Stimulated activated CD8-positive, alpha-beta memory T cell treated with anti-CD3 and anti-CD28 coated beads, Interleukin-4, amount 100 ng/mL, for 1 hour (primary cell): ENCODE measurements at regions not wholly inside any gene's neighbourhood (a gene's known extent, or its start where the extent isn't known, plus 50 kb on each side); places are given as distances from the start of the nearest gene placed in this dataset.
"Not testable (repeated sequence)": the region's sequence is repeated elsewhere in the genome, so short reads cannot be mapped to it uniquely, and the experiment has no call there.

ENCODE experiments used
- DNase-seq, 2 donors: peaks; one replicate each; pipeline ENCODE4 v3.0.0-alpha.2; 2020; ENCODE audit warnings: low read depth in 2 of 2, low spot score in 1 of 2

DNA sequence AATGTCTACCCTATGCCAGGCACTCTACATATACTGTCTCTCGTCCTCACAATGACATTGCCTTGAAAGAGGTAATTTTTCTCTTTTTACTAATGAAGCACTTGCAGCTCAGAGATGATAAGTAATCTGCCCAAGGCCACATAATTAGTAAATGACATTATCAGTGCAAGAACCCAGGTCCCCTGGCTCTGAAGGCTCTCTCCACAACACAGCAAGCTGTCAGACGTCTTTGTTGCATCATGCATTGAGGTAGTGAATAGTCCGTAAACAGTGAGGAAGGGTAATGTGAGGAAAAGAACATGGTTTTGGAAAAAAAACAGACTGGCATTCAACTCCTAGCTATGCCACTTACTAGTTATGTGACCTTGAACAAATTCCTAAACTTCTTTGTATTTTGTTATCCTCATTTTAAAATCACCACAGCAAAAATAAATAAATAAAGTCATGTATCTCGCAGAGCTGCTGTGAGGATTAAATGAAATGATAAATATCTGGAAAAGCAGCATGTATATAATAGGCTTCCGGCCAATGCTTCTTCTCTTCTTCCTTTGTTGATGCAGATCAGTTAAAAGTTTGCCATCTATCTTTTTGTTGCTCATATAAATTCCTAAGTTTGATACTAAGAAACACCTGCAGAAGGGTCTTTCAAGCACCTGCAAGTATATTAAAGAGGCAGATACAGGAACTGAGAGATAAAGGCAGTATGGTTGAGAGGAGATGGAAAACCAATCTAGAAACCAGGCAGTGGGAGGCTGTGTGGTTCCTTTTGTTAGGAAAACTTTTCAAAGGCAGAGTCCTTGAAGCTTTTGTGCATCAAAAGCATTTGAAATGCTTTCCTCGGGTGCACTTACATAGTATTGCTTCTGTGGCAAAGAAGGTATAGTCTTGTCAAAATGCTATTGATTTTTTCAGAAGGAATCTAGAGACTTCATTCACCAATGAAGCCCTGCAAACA lies 82.8 kb downstream of the BTG1 start:
- no peak for DNase-seq

DNA sequence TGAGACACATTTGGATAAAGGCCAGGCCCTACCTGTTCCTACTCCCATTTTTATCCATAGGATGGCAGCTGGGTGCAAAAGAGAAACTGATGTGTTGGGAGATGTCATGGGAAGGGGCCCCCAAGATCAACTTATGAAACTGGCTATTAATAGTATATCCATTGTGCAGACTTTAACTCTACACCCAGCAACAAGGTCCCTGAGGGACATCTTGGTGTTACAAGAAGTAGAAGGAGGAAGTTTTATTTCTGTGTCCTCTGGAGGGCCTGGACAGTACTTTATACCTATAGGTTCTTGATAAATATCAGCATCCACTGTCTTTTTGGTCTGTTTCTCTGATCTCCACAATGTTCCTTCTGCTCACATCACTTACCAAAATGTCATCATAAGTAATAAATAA lies 84.6 kb downstream of the BTG1 start:
- no peak for DNase-seq

DNA sequence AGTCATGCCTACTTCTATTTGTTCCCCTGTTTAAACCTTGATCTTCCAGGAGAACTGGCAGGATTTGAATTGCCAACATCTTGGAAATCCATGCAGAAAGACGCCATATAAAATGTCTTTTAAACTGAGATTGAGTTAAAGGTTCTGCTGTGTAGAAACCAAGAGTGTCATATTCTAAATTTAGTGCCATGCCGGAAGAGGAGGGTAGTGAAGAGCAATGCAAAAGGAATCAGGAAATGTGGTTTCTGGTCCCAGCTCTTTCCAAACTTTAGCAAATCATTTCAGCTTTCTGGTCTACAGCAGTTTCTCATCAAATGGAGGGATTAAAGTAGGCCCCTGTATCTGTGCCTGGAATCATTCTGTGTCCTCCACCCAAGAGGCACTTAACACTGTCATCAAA lies 85.7 kb downstream of the BTG1 start:
- no peak for DNase-seq

DNA sequence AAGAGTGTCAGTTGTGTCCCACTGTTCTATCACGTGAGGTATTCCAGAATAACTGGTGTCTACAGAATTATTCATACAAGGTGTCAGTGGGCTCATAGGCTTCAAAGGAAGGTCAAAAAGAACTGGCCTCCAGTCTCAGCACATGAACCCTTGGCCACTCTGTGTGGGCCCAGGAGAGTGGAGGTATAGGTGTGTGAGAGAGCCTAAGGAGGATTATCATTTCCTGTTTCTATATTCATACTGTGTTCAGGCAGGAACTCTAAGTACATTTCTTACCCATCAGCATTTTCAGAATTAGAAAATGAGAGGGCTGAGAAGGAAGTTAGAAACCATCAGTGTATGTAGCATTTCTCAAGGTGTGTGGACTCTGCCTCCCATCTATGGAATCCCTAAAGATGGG lies 87.0 kb downstream of the BTG1 start:
- DNase-seq = no peak

DNA sequence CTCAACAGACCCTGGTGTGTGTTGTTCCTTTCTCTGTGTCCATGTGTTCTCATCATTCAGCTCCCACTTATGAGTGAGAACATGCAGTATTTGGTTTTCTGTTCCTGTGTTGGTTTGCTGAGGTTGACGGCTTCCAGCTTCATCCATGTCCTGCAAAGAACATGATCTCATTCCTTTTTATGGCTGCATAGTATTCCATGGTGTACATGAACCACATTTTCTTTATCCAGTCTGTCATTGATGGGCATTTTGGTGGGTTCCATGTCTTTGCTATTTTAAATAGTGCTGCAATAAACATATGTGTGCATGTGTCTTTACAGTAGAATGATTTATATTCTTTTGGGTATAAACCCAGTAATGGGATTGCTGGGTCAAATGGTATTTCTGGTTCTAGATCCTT lies 88.9 kb downstream of the BTG1 start:
- not testable (repeated sequence) for DNase-seq

DNA sequence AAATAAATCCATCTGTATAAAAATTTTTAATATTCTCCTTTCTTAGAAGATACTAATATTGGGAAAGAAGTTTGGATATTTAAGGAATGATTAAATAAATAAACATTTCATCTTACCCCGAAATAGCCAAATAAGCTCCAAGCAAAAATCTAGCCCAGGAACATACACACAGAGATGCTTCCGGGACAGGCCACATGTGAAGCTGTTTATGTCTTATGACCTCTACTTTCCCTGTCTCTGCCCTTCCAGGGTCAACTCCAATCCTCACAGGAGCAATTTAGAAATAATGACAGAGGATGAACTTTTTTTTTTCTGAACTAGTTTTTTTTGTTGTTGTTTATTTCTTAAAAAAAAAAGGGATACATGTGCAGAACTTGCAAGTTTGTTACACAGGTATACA lies 89.4 kb downstream of the BTG1 start:
- no peak for DNase-seq

DNA sequence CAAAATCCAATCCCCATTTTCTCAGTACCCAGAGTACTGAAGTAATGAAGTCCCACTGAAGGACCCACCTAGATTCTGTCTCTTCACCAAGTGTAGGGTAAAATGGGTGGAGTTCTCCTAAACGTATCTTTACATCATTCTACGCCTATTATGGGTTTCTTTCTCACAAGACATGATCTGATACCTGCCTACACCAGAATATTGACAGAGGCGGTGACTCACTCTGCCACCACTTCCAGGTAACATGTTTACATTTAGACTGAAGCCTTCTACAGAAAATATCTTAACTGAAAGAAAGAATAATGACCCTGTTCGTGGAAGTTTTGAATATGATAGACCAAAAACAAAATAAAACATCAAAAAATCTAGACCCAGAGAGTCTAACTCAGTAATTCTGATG lies 89.8 kb downstream of the BTG1 start:
- DNase-seq = peak in 1 of 2 donors; percentile 29

DNA sequence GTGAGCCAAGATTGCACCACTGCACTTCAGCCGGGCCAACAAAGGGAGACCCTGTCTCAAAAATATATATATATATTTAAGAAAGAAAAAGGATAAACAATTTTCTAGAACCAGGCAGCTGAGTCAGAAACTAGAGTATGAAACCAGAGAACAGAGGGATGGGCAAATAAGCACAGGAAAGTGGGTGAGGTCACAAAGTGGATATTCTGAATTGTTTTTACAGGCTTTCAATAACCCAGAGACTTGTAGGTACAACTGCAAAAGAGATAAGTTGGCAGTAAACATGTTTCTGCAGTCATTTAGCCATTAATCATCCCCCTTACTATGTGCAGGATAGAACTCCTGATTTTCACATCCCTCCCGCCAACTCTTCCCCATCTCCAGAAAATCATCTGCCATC lies 94.2 kb downstream of the BTG1 start:
- no peak for DNase-seq

DNA sequence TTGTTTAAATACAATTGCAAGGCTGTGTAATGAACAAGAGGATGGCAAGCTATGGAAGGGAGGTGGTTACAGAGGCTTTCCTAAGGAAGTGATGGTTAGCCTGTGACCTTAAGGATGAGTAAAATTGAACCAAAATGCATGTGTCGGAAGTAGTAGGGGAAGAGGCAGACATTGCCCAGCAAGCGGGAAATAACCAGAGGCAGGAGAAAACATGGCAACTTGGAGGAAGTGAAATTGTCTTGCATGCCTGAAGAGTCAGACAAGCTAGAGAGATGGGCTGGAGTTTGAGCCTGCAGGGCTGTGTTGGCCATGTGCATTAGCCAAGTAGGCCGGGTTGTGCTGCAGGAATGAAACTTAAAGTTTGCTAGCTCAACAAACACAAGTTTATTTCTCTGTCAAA lies 96.2 kb downstream of the BTG1 start:
- no peak for DNase-seq

DNA sequence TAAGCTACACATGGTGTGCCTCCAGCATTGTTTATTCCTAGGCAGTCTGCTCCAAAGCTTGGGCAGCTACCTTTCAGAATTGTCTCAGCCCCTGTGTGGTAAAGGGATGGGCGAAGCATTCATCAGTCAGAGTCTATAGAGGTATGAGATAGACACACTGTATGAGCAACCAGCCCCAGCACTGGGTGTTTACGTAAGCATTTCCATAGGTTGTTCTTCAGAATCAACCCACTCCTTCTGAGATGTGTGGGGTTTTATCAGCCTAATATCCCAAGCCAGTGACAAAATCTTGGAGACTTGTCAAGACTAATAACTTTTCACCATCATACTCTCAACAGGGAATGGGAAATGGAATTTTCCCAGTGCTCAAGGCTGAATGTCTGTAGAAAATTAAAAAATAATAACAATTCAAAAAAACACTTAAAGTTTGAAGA lies 98.2 kb downstream of the BTG1 start:
- DNase-seq = no peak

DNA sequence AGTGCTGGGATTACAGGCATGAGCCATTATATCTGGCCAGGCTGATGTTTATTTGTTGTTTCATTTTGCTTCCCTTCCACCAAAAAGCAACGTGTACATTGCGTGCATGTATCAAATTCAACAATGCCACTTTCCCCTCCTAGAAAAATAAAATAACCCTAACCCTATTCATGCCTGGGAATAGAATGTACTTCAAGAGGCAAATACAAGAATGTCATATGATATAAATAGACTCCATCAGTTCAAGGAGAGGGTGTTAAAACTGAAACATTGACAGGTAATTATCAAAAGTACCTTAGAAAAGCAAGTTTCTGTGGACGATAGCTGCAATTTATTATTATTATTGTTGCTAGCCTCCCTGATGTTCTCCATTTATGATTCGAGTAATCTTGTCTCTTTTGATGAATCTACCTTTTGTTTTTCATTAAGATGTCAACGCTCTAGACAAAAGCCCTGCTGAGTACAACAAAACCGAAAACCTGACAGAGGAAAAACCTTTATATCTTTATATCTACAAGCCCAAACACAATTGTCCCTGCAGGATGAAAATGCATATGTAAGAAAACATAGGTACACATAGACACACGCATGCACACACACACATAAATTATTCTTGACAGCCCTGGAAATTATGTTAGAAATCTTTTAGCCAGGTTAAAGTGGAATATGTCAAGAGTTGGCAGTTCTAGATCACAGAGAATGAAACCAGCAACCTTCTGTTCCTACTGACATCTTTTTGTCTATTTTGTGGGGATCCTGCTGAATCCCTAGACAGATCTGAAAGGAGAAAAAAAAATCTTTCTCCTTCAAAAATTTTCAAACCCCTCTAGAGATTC lies 98.9 kb downstream of the BTG1 start:
- no peak for DNase-seq

DNA sequence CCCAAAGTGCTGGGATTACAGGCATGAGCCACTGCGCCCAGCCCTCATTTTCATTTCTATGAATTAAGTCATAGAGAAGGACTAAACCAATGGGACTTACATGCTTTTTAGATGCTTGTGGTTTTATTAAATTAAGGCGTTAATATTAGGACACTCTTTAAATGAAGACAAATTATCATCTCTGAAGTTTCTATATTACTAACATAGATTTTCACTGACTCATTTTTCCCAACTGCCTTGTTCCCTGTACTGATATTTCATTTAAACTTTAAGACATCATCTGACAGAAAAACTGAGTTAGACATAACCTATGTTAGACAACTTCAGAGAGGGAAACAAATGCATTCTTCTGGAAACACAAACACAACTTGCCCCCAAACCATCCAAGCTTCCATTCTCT lies 99.8 kb downstream of the BTG1 start:
- DNase-seq = no peak

DNA sequence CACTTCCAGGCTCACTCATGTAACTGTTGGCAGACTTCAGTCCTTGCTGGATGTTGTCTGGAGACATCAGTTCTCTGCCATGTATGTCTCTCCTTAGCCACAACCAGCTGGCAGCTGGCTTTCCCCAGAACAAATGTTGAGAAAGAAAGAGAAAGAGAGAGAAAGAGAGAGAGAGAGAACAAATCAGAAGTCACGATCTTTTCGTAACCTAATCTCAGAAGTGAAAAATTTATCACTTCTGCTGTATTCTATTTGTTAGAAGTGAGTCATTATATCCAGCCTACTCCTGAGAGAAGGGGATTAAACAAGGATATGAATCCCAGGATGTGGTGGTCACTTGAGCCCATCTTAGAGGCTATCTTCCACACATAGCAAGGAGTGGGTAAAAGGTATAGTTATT lies 101.2 kb downstream of the BTG1 start:
- no peak for DNase-seq

DNA sequence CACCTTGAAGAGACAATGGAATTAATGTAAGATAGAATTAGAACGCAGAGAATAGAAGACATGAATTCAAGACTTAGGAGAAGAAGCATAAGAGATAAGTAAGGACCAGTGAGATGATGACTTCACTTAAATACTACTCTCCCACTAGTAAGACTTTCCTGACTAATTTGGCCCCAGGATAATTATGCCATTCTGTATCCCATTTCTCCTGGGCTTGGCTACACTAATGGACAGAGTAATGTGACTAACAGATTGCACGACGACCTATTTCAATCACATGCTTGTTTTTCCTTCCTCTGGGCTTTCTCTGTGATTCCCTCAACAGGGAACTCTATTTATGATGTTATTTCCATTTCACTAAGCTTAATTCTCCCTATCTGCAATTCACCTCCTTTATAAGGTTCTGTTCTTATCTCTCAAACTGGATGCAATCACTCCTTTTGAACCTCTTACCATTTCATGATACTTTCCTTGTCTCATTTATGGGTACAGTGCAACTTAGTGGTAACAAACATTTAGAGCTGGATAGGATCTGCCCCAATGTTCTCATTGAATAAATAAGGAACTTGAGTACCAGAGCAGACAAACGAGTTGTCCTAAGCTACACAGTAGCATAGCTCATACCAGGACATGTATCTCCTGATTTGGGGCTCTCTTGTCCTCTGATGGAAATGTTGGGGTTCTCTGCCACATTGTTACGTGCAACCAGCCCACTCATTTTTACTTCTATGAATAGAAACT lies 102.7 kb downstream of the BTG1 start:
- DNase-seq = no peak

DNA sequence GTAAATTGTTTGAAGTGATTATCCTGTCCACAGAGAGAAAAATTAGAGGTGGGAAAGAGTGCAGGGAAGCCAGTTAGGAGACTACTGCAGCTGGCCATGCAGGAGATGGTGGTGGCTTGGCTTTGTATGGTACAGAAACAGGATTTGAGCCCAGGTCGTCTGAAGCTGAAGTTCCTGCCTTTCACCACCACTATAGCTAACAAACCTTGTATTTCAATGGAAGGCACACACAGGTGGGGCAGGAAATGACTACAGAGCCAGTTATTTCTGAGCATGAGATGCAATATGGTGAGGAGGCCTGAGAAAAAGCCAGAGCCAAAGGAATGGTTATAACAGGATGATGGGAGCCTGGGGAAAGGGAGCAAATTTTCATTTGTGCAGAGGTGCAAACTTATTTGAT lies 103.9 kb downstream of the BTG1 start:
- no peak for DNase-seq

DNA sequence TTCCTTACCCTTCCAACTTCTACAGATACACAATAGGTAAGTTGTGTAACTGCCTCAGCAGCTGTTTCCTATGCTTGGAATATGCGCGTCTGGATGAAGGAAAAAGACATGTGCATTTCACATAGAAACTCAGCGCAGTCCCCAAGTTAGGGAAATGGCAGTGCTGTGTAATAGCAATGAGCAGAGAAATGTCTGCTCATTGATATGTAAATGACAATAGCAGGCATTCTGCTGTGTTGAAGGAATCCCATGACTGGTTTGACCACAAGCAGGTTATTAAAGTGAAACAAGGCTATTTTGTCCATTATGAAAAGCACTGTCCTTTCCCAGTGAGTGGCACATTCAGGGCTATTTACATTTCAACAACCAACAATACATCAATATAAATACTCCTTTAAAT lies 106.6 kb downstream of the BTG1 start:
- DNase-seq = no peak

DNA sequence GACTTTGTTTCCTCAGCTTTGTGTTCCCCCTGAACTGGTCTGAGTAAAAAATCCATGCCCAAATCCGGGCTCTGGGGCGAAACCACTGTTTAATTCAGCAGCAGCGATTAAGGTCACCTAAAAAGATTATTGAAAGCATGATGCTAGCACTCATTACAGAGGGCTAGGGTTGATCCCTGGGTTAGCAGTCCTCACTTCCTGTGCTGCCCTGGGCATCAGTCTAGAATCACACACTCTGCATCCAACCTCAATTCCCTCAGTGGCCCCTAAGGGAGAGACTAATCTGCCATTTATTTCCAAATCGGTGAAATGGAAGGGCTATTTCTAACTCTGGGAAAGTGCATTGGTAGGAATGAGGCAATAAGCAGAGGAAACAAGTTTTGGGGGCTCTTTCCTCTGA lies 107.2 kb downstream of the BTG1 start:
- DNase-seq = no peak

DNA sequence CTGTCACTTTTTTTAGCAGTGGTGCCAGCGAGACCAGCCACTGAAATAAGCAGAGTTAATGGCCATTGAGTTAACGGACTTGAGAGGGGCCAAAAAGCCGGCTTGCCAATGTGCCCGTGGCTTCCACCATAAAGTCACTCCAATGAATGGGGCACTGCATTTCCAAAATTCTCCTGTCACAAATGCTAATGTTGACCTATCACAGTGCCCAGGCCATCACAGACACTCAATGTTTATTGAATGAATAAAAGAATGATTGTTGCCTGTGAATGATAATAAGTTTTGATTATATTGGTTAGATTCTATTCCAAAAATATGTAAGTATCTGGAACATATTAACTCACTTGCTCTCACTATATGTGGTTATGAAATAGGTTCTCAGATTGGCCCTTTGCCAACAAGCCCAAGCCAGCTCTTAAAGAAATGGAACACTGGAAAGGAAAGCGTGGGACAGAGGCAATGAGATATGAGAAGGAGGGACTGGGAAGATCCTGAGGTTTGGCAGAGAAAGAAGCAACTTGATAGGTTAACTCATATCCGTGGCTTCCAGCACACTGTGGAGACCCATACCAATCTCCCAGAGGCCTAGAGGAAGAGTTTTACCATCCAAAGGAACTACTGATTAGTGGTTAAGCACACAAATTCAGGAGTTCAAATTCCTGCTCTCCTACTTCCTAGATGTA lies 108.7 kb downstream of the BTG1 start:
- no peak for DNase-seq

DNA sequence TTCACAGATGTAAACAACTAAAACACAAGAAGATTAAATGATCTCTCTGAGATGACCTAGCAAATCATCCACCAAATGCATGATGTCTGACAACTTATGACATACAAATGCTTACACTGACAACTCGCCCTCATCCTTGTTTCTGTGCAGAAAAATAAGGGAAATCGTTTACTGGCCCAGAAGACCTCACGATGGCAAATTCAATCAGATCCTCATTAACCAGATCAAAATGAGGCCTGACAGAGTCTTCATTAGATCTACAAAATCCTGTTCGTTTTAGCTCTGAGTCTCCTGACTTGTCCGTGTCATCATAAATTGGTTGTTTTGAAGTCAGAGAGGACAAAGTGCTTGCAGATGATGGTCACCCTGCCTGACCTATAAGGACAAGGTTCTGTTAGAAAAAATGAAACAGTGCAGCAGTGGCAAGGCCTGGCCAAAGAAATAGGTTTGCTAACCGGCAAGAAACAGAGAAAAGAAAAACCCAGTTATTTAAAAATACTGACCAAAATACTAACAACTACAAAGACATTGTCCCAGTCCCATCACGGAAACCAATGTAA lies 109.5 kb downstream of the BTG1 start:
- DNase-seq = no peak

DNA sequence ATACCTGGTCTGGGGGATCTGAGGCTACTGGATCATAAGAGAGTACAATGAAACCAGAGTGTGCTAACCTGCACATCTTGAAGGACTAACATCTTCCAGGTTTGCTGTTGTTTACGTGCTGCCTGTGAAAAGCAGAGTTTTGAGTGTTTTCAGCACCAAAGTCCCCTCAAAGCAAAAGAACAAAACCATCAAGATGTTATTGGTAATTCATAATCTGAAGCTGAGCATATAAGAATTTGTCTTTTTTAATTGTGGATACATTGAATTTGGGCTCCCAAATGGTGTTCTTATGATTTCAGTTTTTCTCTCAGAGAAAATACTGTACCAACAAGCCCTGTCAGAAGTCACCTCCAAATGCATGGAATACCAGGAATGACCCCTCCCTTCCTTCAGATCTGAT lies 110.2 kb downstream of the BTG1 start:
- no peak for DNase-seq
